AG09319 (cell line): ENCODE measurements at regions not wholly inside any gene's neighbourhood (a gene's known extent, or its start where the extent isn't known, plus 50 kb on each side); places are given as distances from the start of the nearest gene placed in this dataset.

ENCODE experiments used
- DNase-seq: peaks from one replicate; pipeline ENCODE4 v3.0.0-alpha.2; 2010; ENCODE audit warnings: low read depth; ENCODE audit errors: extremely low read depth
- TF ChIP-seq, protein P1 (sequence below): IDR thresholded peaks from 2 replicates; pipeline ENCODE4 v1.5.1; 2011; ENCODE audit warnings: low read depth, mild to moderate bottlenecking, inconsistent platforms, low read length, moderate library complexity

GRCh38 chr15:70492240-70493177 is 270.8 kb downstream of the UACA start:
- TF ChIP-seq, protein P1, sequence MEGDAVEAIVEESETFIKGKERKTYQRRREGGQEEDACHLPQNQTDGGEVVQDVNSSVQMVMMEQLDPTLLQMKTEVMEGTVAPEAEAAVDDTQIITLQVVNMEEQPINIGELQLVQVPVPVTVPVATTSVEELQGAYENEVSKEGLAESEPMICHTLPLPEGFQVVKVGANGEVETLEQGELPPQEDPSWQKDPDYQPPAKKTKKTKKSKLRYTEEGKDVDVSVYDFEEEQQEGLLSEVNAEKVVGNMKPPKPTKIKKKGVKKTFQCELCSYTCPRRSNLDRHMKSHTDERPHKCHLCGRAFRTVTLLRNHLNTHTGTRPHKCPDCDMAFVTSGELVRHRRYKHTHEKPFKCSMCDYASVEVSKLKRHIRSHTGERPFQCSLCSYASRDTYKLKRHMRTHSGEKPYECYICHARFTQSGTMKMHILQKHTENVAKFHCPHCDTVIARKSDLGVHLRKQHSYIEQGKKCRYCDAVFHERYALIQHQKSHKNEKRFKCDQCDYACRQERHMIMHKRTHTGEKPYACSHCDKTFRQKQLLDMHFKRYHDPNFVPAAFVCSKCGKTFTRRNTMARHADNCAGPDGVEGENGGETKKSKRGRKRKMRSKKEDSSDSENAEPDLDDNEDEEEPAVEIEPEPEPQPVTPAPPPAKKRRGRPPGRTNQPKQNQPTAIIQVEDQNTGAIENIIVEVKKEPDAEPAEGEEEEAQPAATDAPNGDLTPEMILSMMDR, result no peak
- DNase-seq, result no peak

DNA sequence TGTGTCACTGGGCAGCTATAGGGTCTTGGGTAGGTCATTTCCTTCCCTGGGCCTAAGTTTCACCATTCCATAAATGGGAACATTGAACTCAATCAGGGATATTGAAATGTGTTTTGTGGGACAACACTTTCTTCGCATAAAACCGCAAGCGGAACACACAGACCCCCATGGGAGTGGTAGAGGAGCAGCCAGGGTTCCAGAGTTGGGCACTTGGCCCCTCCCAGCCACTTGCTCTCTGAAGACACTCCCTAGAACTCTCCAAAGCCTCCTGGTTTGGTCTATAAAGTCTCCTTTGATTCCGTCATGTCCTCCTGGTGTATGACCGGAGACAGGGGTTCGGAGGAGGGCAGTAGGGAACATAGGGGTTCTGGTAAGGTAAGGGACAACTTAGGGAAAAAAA is 271.7 kb downstream of the UACA start:
- TF ChIP-seq, protein P1, result no peak
- DNase-seq, result no peak

DNA sequence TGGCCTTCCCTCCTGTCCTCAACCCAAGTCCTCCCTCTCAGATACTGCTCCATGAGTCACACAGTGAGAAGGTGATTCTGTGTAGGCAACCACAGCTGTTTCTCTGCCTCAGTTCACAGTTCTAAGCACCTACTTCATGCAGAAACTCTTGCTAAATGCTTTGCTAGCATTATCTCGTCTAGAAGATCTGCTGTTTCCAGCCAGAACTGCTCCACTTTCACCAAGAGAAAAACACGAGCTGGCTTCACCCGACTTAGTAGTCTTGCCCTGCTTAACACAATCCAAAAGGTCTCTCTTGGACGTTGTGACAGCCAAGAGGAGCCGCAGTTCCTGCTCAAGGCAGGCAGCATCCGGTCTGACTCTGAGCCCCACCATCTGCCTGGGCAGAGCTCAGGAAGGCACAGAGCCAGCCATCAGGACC is 272.1 kb downstream of the UACA start:
- TF ChIP-seq, protein P1, result no peak
- no peak for DNase-seq

DNA sequence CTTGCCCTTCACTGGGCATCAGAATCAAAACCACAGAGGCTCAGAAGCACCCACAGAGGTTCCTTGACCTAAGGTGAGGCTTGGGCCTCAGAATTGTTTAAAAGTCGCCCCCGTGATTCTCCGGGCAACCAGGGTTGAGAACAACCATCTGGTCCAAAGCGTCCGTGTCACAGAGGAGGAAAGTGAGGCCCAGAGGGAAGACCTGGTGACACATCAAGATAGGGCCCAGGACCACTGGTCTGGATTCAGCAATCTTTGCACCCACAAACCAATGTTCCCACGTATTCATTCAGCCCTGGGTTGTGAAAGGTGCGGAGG is 272.6 kb downstream of the UACA start:
- DNase-seq, result no peak
- TF ChIP-seq, protein P1, result no peak

GRCh38 chr15:70490148-70490837 is 273.1 kb downstream of the UACA start:
- DNase-seq, result no peak
- TF ChIP-seq, protein P1, result no peak

DNA sequence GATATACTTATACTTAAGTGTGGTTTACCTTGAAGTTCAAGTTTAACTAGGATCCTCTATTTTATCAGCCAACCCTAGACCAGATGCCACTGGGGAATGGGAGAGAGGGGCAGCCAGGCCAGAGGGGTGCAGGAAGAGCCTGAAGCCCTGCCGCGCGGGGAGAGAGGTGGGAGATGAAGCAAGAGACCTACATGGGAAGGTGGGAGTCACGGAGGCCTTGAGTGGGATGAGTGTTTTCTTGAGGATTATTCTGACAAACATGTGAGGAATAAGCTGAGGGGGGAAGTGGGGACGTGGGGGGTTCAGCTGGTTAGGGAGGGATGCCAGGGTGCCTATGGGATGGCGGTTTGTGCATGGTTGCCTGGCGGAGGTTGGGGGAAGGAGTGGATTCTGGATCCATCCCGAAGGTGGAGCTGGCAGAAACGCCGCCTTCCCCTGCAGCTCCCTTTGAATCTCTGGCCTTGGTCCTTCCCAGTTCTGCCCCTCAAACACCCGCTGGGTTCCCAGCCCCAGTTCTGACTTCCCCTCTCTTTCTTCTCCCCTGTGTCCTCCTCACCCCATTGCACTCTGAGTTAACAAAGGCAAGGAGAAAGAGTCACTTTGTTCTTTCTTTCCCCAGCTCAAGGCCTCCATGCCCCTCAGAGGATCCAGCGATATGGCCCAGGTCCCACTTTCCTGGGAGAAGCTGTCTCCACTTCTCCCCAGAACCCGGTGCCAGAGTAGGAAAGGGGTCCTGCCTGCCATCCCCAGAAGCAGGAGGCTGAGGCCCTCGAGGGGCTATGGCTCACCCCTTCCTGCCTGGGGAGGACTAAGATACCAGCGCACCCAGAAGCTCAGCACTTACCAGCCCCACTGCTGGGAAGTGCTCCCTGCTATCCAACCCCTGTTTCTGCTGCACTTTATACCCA is 274.2 kb downstream of the UACA start:
- DNase-seq, result no peak
- TF ChIP-seq, protein P1, result no peak
